ENCODE measurements at regions not wholly inside any gene's neighbourhood (a gene's known extent, or its start where the extent isn't known, plus 50 kb on each side); places are given as distances from the start of the nearest gene placed in this dataset.

DNA sequence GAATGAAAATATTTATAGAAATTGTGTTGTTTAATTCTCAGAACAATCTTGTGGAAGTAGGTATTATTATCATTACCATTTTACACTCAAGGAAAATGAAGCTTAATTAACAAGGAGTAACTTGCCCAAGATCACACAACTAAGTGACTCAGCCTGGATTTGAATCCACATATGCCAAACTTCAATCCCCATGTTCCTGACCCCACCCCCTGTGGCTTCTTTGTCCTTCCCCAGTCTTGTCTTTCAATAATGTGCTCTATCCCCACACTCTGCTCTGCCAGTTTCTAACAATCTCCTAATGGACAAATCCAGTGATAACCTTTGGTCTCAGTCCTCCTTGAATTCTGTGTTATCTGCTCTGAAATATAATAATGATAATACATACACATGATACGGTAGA lies 355.2 kb downstream of the BMP4 start:
- no peak for DNase-seq

DNA sequence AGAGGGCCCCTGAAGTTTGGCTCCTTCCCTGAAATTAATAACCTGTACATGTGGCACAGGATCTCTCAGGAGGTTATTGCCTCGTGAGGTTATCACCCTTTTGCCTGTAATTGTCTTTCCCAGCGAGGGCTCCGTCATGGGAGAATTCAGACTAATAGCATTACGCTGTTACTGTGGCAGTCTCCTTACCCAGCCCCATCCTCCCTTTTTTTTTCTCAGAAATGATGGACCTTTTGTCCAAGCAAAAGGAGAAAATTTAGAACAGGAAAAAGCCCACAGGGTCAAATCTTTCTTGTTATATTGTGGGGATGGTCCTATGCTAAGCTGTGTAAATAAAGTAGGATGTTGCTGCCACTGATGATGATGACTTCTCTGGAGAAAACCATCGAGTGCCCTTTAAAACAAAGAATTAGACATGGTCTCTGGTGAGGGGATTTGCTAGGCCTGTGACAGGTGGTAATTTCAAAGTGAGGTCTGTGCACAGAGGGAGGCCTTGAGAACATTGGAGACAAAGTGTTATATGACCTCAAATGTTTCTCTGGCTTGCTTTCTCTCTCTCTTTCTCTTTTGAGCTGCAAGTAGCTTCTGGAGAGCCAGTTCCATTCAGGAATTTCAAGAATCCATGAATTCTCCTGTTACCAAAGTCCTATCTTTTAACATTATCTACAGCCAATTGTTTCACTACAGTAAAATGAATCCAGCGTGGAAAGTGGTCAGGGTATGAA lies 357.2 kb downstream of the BMP4 start:
- DNase-seq = no peak

DNA sequence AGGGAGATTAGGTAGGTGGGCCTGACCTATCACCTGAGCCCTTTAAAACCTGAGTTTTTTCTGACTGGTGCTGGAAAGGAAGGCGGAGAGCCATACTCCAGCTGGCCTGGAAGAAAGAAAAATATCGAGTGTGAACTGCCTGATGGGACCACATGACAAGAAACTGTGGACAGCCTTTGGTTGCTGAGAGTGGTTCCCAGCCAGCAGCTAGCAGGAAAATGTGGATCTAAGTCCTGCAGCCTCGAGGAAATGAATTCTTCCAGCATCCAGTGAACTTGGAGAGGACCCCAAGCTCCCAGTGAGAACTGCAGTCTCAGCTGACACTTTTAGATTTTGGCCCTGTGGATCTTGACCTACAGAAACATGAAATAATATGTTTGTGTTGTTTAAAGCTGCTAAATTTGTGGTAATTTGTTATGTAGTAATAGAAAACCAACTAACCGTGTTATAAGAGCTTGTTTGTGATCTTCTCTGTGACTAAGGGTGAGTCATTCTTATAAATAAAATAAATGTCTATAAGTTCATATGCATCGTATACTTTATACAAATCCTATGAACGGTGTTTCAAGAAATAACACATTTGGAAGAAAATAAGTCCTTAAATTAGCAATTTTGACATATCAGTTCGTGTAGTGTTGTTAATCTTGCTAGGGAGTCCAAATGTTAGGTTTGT lies 359.6 kb downstream of the BMP4 start:
- DNase-seq = no peak

DNA sequence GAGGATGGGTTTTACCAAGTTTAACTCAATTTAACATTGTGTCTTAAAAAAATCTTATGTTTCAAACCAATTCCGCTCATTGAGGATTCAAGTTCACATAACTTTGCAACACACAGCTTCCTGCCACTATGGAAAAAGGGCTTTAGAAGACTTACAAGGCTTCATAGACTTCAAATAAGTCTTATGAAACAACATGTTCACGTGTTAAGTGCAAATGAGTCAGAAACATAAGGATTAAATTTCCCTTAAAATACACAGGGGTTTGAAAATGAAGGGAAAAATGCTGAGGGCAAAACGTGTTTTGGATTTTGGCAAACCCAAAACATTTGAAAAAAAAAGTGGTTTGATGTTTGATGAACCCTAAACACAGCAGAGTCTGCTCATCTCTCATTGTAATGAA lies 364.8 kb downstream of the BMP4 start:
- DNase-seq = no peak

DNA sequence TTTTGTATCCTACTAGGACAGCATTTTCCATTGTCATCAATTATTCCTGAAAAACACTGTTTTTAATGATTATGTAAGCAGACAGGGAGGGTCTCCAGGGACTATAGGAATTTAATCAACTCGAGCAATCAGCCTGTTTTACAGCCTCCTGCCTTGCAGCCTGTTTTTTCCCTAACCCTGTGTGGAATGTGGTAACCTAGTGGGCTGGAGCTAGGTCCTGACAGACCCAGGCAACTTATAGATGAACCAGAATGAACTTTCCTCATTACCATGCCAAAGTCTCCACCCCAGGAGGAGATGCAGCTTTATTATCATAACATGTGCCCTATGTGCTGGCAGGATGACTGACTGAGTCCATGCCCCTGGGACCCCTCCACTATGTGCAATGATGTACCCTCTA lies 375.1 kb downstream of the BMP4 start:
- no peak for DNase-seq

DNA sequence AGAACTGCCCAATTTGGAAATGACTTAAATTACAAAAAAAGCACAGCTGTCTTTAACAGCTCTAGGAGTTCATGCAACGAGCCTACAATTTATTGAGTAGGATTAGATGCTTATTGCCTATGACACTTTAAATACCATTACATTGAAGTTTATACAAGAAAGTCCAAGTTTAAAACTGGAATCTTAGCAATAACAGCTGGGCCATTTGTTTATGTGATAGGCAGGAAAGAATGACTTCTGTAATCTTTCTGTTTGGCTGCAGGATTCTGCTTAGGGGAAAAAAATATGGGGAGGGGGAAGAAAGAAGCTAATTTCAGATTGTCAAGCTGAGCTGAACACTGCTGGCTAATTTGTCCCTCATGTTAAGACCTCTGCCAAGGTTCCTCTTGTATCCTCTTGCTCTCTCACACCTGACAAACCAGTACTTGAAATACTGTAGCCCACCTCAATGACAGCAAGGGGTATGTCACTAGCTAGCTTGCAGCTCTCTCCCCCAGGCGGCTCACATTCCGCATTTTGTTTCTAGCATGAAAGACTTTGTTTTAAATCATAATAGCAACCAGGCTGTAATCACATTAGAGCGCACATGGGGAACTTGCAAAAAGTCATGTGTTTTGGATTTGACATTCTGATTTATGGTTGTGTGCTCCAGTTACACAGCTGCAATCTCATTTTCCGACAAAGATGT lies 384.8 kb downstream of the BMP4 start:
- no peak for DNase-seq

DNA sequence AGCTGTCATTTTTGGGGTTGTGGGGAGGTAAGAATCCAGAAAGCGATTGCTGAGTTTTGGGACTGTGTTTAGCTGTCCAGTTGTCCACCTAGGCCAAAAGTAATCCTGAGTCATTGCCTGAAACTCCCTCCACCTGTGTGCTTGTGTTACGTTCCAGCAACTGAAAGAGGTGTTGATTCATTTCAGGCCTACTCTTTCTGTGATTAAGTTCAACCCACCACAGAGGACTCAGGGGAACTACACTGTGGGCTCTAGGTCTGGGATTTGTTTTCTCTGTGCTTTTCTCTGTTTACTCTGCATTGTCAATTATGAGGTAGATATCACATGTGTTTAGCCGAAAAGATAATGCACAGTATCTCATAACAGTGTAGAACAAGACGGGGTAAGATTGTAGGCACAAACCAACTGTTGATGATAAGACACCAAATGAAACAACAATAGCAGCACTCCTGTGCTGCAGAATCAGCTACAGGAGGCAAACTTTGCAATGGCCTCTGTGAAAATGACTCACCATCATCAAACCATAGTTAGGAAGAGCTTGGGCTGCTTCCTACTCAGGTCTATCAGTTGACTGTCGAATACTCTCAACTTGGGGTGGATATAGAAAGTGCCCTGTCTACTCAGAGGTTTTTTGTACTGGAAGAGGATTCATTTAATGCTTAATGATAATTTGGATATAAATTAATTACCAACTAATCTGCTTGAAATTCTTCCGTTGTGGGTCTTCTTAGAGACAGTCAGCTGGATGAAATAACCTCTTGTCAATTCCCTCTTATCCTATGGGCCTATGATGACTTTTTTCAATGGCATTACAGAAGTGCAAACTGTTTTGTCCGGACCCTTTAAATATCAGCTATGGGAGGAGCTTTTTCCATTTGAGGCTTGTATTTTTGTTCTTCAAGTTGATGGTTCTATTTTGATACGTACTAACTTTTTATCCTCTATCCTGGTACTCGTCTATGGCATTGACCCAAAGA lies 385.9 kb downstream of the BMP4 start:
- no peak for DNase-seq

DNA sequence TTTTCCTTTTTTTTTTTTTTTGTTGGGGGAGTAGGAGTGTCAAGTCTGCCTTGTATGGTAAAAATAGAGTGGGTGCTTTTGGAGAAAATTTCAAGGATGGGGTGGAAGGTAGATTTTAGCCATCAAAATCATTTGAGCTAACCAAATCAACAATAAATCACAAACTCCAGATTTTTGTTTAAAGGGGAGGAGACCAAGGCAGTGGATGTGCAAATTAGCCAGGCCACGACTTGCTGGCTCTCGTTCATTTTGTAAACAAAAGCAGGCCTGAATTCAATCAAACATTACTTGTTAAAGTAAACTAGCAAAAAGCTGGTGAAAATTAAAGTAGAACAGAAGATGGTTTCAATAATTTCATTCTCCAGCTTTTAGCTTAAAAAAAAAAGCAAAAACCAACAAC lies 387.2 kb downstream of the BMP4 start:
- DNase-seq = no peak

DNA sequence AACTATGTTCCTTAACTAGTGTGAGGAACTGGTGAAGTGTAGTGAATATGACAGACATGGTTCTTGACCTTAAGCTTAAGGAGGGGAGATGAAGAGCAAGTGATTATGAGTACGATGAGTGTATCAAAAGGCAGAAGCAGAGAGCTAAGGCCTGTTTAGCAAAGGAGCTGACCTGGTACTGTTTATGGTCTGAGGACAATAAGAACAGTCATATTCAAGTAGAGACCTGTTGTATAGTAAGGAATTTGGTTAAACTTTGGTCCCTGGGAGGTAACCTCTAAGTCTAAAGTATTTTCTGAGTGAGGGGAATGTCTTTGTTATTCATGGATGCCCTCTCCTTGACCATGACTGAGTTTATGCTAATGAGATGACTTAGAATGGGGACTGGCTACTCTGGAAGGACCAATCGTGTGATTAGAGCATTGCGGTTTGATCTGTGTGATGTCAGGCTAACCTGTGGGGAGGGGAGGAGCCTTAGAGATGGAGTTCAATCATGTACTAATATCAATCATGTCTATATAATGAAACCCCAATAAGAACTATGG lies 389.3 kb downstream of the BMP4 start:
- no peak for DNase-seq

DNA sequence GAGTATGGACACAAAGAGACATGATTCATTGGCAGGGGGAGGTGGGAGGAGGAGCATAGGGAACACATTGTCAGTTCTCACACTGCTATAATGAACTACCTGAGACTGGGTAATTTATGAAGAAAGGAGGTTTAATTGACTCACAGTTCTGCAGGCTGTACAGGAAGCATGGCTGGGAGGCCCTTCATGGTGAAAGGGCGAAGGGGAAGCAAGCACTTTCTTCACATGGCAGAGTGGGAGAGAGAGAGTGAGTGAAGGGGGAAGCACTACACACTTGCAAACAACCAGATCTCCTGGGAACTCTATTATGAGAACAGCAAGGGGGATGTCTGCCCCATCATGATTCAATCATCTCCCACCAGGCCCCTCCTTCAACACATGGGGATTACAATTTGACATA lies 391.8 kb downstream of the BMP4 start:
- no peak for DNase-seq

DNA sequence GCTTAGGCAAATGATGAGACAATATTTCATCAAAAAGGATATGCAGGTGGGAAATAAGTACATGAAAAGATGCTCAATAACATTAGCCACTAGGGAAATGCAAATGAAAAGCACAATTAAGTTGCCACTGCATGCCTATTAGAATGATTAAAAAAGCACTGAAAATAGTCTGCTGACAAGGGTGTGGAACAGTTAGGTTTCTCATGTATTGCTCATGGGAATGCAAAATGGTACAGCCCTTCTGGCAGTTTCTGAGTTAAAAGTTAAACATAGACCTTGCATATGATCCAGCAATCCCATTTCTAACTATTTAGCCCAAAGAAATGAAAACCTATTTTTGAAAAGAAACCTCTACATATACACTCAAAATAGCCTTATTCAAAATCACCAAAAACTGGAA lies 393.0 kb downstream of the BMP4 start:
- no peak for DNase-seq

DNA sequence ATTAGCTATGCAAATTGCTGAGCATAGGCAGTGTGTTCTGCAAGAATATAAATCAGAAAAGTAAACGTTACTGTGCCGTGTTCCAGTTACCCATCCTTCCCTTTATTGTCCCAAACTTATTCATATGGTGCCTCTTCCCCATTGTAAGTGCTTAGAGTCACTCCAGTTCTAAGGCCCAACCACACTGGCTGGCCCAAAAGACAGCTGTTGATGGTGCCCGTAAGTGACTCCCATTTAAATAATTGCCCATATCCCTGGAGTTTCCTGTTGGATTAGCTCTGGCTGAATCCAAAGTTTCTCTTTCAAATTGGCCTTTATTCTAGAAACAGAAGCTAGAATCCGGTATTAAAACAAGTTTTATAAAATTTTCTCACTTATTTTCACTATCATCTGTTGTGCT lies 400.1 kb upstream of the DDHD1 start:
- DNase-seq = no peak

DNA sequence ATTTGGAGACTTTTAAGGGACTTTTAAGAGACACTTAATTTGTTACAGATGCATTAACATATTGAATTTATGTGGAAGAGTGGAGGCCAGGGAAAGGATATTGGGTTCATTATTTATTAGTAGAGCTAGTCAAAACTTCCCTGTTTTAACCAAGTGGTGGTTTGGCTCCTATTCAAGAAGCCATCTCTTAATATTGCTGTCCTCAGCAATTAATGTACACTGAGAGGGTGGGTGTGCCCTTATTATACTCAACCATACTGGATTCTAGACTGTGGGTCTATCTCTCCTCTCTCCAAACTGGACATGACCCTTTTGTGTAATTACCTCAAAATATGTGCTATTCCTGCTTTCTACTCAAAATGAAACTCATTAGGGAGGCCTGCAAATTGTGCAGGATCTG lies 398.7 kb upstream of the DDHD1 start:
- DNase-seq = no peak

DNA sequence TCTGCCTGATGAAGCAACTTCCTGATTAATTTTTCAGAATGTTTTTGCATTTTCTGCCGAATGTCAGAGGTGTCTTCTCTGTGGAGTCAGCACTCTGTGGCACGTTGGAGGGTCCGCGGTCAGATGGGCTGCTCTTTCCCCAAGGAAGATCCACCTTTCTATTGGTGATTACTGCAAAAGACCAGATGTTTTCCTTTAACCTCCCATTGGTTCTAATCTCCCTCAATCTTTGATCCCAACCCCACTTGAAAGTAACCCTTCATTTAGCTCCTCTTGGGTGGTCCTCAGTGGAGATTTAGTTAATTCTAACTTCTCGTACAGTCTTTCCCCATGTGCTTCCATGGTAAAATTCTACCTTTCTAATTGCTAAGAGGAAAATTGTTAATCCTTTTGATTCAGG lies 397.7 kb upstream of the DDHD1 start:
- DNase-seq = no peak

DNA sequence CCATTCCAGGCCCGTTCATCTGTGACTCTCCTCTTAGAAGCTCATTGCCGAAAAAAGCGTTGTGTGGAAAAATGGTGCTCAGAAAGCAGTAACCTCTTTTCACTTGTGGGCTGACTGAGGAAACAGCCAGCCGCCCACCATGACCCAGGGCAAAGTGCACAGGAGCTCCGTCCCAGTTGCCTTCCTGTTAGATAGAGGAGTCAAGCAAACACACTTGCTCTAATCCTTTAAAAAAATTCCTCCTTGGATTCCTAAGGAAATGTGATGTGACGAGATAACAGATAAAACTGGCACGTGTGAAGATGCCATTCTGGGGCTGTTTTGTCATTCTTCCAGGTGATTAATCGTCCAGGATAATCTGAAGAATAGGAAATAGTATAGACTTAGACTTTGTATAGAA lies 396.8 kb upstream of the DDHD1 start:
- DNase-seq = no peak

DNA sequence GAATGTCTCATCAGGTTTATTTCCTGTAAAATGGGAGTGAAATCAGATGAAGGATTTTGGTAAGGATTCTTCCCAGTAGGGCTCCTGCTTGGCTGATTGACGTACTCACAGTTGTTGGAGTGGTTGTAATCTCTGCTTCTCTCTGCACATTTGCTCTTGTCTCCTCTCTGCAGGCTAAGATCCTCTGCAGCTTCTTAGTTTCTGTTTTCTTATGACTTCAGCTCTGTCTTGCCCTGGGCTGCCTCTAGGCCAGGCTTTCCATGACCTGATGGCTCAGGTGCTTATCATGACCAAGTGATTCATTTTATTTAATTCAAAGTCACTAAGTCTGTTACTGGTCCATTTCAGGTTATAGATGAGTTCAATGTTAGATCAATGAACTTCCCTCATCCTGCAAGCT lies 394.5 kb upstream of the DDHD1 start:
- DNase-seq = no peak

DNA sequence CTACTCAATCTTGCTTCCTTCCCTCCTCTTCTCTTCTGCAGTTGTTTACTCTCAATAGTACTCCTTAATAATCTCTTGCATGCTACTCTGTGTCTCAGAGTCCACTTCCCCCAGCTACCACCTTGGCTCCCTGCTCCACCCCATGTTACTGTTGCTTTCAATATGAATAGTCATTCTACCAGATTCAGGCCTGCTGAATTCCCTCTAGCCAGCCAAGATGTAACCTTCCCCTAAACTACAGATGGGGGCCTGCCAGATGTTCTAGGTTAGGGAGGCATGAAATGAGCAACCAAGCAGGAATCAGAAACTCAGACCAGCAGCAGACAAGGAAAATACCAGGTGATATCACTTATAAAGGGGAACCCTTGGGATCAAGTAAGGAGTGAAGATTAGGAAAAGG lies 392.1 kb upstream of the DDHD1 start:
- no peak for DNase-seq

DNA sequence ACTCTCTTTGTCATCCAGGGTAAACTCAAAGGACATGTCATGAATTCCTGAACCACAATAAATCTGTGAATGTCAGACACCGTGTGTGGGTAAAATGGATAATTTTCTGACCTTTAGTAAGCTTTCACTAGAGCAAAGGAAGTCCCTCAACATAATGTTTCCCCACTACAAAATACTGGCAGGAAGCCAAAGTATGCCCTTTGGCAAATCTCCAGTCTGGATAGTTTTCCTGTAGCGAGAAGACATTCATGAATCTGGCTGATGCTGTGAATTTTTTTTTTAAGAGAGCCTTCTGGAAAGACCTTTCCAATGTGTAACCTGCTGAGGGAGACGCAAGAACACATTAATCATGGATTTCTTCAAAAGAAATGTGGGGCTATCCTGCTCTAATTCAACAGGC lies 389.6 kb upstream of the DDHD1 start:
- DNase-seq = no peak

DNA sequence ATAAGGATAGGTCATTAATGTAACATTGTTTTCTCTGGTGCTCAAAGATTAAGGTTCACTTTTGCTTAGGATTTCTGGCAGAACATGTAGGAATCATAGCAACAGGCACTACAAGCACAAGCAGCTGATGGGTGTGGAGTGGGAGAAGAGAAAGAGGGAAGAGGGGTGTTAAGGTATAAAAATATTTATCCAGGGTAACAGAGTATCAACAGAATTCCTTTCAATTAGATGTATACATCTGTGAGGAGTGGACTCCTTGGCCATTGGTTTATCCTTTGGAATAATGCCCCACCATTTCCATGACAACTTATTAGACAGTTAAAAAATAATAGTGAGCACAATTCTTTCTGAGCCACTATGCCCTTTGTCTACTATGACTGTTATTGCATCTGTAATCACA lies 388.3 kb upstream of the DDHD1 start:
- no peak for DNase-seq

DNA sequence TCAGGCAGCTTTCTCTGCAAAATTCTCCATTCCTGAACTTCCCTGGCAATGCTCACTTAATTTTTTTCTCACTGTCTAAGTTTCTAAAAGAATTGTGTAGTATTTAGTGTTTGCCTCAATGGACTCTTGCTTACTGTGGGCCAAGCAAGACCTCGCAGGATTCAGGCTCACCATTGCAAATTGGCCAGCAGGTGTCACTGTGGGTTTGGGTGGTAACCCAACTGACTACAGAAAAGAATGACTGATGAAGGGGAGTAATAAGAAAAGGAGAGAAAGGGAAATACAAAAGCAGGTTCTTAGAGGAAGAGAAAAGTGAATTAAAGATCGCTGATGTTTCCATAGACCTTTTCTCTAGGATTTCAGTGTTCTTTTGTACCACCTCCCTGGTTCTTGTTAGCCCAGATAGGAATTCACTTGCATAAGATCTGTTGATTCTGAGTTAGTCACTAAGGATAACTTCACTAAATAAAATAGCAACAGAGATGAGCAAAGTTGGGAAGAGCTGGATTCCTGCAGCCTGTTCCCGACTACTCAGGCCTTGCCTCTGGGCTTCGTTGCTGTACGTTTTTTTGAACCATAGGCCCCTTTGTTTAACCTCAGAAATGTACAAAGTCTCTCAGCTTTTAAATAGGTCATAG lies 386.5 kb upstream of the DDHD1 start:
- DNase-seq = peak; percentile 17

DNA sequence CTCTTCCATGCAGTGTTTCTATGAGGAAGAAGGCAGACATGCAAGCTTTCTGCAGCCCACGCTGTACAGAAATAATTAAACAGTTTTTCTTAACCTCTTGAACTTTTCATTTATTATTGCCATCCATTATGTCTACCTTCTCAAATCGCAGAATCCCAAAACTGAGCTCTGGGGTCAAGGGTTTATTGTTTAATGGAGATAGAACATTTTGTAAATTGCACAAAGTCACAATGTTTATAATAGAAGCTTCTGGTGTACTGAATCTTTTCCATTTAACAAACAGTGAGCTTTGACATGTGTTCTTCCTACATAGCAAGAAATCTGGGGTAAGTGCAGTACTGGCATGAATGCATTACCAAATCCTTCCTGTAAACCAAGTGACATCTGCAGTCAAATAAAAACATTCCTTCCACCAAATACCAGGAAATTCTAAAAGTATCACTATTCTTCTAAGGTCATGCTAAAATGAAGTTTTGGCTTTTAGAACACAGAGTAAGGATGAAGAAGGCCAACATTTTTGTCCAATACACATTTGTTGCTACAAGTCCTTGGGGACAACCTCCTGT lies 385.3 kb upstream of the DDHD1 start:
- no peak for DNase-seq

All from activated CD8-positive, alpha-beta memory T cell treated with anti-CD3 and anti-CD28 coated beads, Interleukin-2, amount 50 U/mL, for 4 hours (primary cell).